HL-60 (cell line): ENCODE measurements at regions not wholly inside any gene's neighbourhood (a gene's known extent, or its start where the extent isn't known, plus 50 kb on each side); places are given as distances from the start of the nearest gene placed in this dataset.

Experiments
- CTCF ChIP-seq: IDR thresholded peaks from one replicate; pipeline ENCODE4 v1.5.1; 2011; ENCODE audit warnings: low read length, control low read depth, inconsistent platforms; ENCODE audit not compliant: insufficient read depth
- GABPA ChIP-seq: IDR thresholded peaks from 2 replicates; pipeline ENCODE4 v1.6.1; 2012; ENCODE audit warnings: low read depth

DNA sequence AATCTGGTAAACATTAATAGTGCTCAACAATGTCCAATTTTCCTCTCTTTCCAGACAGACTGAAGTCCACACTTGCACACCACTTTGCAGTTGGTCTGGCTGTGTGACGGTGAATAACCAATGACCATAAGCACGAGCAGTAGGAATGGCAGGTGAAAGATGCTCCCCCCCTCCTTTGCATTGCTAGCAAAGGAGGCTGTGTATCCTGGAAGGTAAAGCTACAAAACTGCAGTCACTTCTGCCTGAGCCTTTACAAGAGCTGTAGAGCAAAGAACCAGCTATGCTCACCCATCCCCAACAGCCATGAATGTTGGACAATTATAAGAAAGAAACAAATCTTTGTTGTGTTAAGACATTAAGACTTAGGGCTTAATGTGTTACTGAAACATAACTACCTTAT lies 178.0 kb downstream of the IPMK start:
- TF ChIP-seq CTCF (no peak), GABPA (no peak)
